PC-3 (cell line): ENCODE measurements at regions not wholly inside any gene's neighbourhood (a gene's known extent, or its start where the extent isn't known, plus 50 kb on each side); places are given as distances from the start of the nearest gene placed in this dataset.

ENCODE experiments used
- ATAC-seq: fragments of 200-7000 bp; cut with Tn5 transposase; 2 replicates; pipeline ENCODE4 v1.9.1; 2020; ENCODE audit warnings: mild to moderate bottlenecking, moderate library complexity
- BruUV-seq: library from RNA; stranded (reverse); fragments of 400-500 nt; replicated peaks from 2 replicates; lab custom pipeline; 2021; lab: Mats Ljungman, UMichigan
- CTCF ChIA-PET: fragments of 300-600 bp; sonication (Branson Sonifier 250); formaldehyde crosslinking; loops from one replicate; lab custom pipeline; 2022; ENCODE audit warnings: antibody characterized with exemption; lab: Charles Lee
- POLR2A ChIA-PET: fragments of 300-600 bp; sonication (Branson Sonifier 250); formaldehyde crosslinking; loops from one replicate; lab custom pipeline; 2022; ENCODE audit warnings: antibody characterized with exemption; ENCODE audit not compliant: unreplicated experiment; lab: Charles Lee
- DNase-seq: peaks from one replicate; pipeline ENCODE4 v3.0.0-alpha.2; 2015
- H2AFZ ChIP-seq: fragments of 300-600 bp; sonication (generic); 2 replicates; pipeline ENCODE4 v1.6.0; 2016; ENCODE audit warnings: antibody characterized with exemption, low read length
- H3F3A ChIP-seq: fragments of 300-600 bp; sonication (generic); one replicate; pipeline ENCODE4 v1.6.0; 2017; ENCODE audit warnings: antibody characterized with exemption, low read length, control low read depth, mild to moderate bottlenecking; ENCODE audit not compliant: unreplicated experiment
- H3K27ac ChIP-seq: fragments of 300-600 bp; sonication (generic); 2 replicates; pipeline ENCODE4 v1.5.1; 2016; ENCODE audit warnings: mild to moderate bottlenecking, low read length
- H3K27me3 ChIP-seq: fragments of 300-600 bp; sonication (generic); 2 replicates; pipeline ENCODE4 v1.6.1; 2016; ENCODE audit warnings: low read length, mixed read lengths
- H3K36me3 ChIP-seq: fragments of 300-600 bp; sonication (generic); 2 replicates; pipeline ENCODE4 v1.6.1; 2016; ENCODE audit warnings: low read depth, mixed run types, low read length, mixed read lengths
- H3K4me1 ChIP-seq: fragments of 300-600 bp; sonication (generic); 2 replicates; pipeline ENCODE4 v1.5.1; 2016; ENCODE audit warnings: low read length; ENCODE audit not compliant: insufficient read depth
- H3K4me2 ChIP-seq: fragments of 300-600 bp; sonication (generic); 2 replicates; pipeline ENCODE4 v1.6.0; 2016; ENCODE audit warnings: low read length
- H3K4me3 ChIP-seq: fragments of 300-600 bp; sonication (generic); 2 replicates; pipeline ENCODE4 v1.5.1; 2016; ENCODE audit warnings: mild to moderate bottlenecking, low read length, mixed read lengths
- H3K79me2 ChIP-seq: fragments of 300-600 bp; sonication (generic); 2 replicates; pipeline ENCODE4 v1.6.1; 2017; ENCODE audit warnings: low read length, mixed read lengths
- H3K9ac ChIP-seq: fragments of 300-600 bp; sonication (generic); 2 replicates; pipeline ENCODE4 v1.6.0; 2016; ENCODE audit warnings: mild to moderate bottlenecking, low read length
- H3K9me2 ChIP-seq: fragments of 300-600 bp; sonication (generic); replicated peaks from 2 replicates; pipeline ENCODE4 v1.6.1; 2016; ENCODE audit warnings: mixed run types, low read length, mixed read lengths
- H3K9me3 ChIP-seq: fragments of 300-600 bp; sonication (generic); 2 replicates; pipeline ENCODE4 v1.6.1; 2016; ENCODE audit warnings: low read length, mixed read lengths
- H4K20me1 ChIP-seq: fragments of 300-600 bp; sonication (generic); 2 replicates; pipeline ENCODE4 v1.6.1; 2016; ENCODE audit warnings: low read length, mixed read lengths
- CTCF ChIP-seq: fragments of 300-600 bp; sonication (generic); conservative IDR thresholded peaks from 2 replicates; pipeline ENCODE4 v1.5.1; 2017; ENCODE audit warnings: antibody characterized with exemption, low read depth, mild to moderate bottlenecking, low read length
- EZH2 ChIP-seq: fragments of 300-600 bp; sonication (generic); IDR thresholded peaks from one replicate; pipeline ENCODE4 v1.6.1; 2017; ENCODE audit warnings: antibody characterized with exemption, mild to moderate bottlenecking, low read length; ENCODE audit not compliant: unreplicated experiment
- EZH2phosphoT487 ChIP-seq: fragments of 300-600 bp; sonication (generic); IDR thresholded peaks from 2 replicates; pipeline ENCODE4 v1.6.1; 2018; ENCODE audit warnings: mild to moderate bottlenecking, antibody characterized with exemption, low read length, borderline replicate concordance
- intact Hi-C: fragments of 100-400 bp; cut with micrococcal nuclease; formaldehyde crosslinking; loops from 2 replicates; pipeline ENCODE4 v1.9.0; 2023

GRCh38 chr3:79885407-79885806 lies 117.6 kb upstream of the ROBO1 start:
- no peak for DNase-seq
- Histone ChIP-seq H3K4me3 (no peak overlapping the region), H3K4me1 (no peaks in the 10 kb centered on the region), H3K9ac (no peak overlapping the region), H2AFZ (no peak overlapping the region), H3K9me3 (no peaks in the 10 kb centered on the region), H3F3A (no peaks in the 10 kb centered on the region), H3K9me2 (no peaks in the 10 kb centered on the region), H3K36me3 (no peaks in the 10 kb centered on the region), H3K4me2 (no peak overlapping the region), H3K79me2 (no peaks in the 10 kb centered on the region), H4K20me1 (no peaks in the 10 kb centered on the region), H3K27ac (no peak overlapping the region), H3K27me3 (no peaks in the 10 kb centered on the region)
- POLR2A ChIA-PET, result no interaction called here
- intact Hi-C loops, result no loop called here
- TF ChIP-seq EZH2 (no peak), CTCF (no peak), EZH2phosphoT487 (no peak)
- CTCF ChIA-PET, result no interaction called here
- no TSS peak for BruUV-seq
- no peak for ATAC-seq

GRCh38 chr3:79884354-79884753 lies 116.6 kb upstream of the ROBO1 start:
- intact Hi-C loops, result no loop called here
- no peaks in the 10 kb centered on the region for H3K9me3 ChIP-seq
- H3K79me2 ChIP-seq, result no peaks in the 10 kb centered on the region
- H4K20me1 ChIP-seq, result no peaks in the 10 kb centered on the region
- no peak overlapping the region for H3K9ac ChIP-seq
- no peaks in the 10 kb centered on the region for H3K4me1 ChIP-seq
- ChIA-PET POLR2A (no interaction called here), CTCF (no interaction called here)
- H3K27me3 ChIP-seq, result no peaks in the 10 kb centered on the region
- H3K9me2 ChIP-seq, result no peaks in the 10 kb centered on the region
- no peak overlapping the region for H3K27ac ChIP-seq
- DNase-seq (no peak), ATAC-seq (no peak)
- BruUV-seq, result no TSS peak
- H3K4me2 ChIP-seq, result no peak overlapping the region
- no peak overlapping the region for H3K4me3 ChIP-seq
- H3K36me3 ChIP-seq, result no peaks in the 10 kb centered on the region
- H3F3A ChIP-seq, result no peaks in the 10 kb centered on the region
- TF ChIP-seq CTCF (no peak), EZH2 (no peak), EZH2phosphoT487 (no peak)
- no peak overlapping the region for H2AFZ ChIP-seq

GRCh38 chr3:79881431-79881830 lies 113.6 kb upstream of the ROBO1 start:
- no peaks in the 10 kb centered on the region for H3K79me2 ChIP-seq
- CTCF ChIA-PET, result no interaction called here

More at GRCh38 chr3:79881431-79881830, 113.6 kb upstream of the ROBO1 start:
- Histone ChIP-seq H3K4me3 (no peak overlapping the region), H4K20me1 (no peaks in the 10 kb centered on the region), H3K9me3 (no peaks in the 10 kb centered on the region), H3K4me1 (no peaks in the 10 kb centered on the region), H3K4me2 (no peak overlapping the region), H3K27me3 (no peaks in the 10 kb centered on the region), H3K9ac (no peak overlapping the region), H3F3A (no peaks in the 10 kb centered on the region), H3K27ac (no peak overlapping the region), H2AFZ (no peak overlapping the region), H3K36me3 (no peaks in the 10 kb centered on the region), H3K9me2 (no peaks in the 10 kb centered on the region)
- intact Hi-C loops, result no loop called here
- ATAC-seq (no peak), DNase-seq (no peak)
- no TSS peak for BruUV-seq
- TF ChIP-seq EZH2phosphoT487 (no peak), EZH2 (no peak), CTCF (no peak)
- POLR2A ChIA-PET, result no interaction called here
